ENCODE measurements at regions not wholly inside any gene's neighbourhood (a gene's known extent, or its start where the extent isn't known, plus 50 kb on each side); places are given as distances from the start of the nearest gene placed in this dataset.
A peak's percentile ranks its signal among the peaks of the same experiment; 100 is the strongest.

GRCh38 chr4:81946996-81947395, 426.8 kb downstream of the HNRNPD start:
- no peak for DNase-seq

DNA sequence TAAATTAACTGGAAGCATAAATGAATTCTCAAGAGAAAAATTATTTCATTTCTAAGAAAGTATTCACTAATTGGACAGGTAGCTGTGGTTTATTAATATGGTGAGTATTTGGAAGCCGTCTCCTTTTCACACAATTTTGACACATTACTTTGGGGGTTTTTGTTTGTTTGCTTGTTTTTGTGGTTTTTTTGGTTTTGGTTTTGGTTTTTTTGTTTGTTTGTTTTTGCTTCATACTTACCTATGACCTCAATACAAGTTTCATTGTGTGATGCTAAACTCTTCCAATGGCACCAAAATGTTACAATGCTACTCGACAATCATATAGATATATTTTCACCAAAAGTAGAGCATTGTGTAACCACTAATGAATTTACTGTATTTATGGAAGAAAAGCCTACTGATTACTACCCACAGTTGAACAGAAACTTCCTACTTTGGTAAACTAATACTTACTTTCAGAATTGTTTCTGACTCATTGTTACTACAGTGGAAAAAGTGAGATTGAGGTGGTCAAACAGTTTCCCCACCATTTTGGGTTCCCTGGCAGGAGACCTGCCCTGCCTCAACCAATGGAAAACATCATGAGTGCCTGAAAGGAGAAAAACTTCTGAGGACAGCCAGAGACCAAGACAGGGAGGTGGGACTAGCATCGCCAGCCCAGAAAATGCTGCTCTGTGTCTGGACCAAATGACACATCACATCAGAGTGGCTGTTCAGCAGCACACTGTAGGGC, 443.1 kb downstream of the HNRNPD start:
- no peak for DNase-seq

GRCh38 chr4:81923140-81923539, 450.7 kb downstream of the HNRNPD start:
- DNase-seq = no peak

- DNase-seq = no peak
These were observed 450.6 kb upstream of the RASGEF1B start for GRCh38 chr4:81922313-81922712.

- no peak for DNase-seq
These were observed 450.0 kb upstream of the RASGEF1B start for GRCh38 chr4:81921751-81922159.

GRCh38 chr4:81919810-81920209, 448.1 kb upstream of the RASGEF1B start:
- DNase-seq = no peak

DNA sequence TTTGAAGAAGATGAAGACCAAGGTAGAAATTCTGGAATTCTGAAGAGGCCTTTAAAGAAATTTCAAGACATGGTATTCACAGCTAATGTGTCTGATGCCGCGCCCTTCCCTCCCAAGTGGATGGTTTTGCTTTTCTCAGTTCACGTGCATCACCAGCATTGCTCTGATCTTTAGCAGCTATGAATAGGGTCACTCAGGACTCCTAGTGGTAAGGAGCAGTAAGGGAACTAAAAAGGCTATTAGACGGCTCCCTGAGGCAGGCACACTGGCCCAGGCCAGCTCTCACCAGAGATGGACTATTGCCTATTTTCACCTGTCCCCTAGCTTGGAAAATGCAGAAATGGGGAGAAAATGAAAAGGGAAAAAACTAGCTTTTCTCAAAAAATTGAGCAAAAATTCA, 447.5 kb upstream of the RASGEF1B start:
- no peak for DNase-seq

DNA sequence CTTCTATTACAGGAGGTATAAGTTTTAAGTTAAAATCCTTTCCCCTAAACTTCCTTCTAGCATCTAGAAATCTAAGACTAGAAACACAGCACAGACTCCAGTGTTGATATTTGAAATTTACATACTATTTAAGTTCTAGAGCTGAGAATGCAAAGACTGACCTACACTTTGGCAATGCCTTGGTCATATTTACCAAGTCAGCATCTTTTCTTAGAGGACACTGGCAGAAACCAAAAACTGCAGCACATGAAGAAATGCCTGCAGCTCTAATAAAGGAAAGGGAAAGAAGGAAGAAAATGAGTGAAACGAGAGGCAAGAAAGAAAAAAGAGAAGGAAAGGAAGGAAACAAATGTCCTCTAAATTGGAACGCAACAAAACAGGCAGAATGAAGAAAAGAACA, 443.7 kb upstream of the RASGEF1B start:
- DNase-seq = no peak

DNA sequence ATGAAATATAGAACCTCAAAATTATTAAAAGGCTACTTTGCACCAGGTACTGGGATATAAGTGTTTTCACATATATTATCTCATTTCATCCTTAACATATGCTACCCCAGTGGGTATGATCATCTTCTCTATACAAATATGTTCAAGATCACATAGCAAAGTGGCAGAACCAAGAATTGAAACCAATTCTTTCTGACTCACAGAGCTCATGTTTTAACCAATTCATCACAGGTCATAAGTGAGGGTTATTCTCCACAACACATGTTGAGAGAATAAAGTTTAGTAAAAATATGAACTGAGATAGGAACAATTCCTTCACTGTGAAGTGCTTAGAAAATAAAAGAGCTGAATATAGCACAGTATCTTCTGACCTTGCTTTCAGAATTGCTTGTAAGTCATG, 442.9 kb upstream of the RASGEF1B start:
- no peak for DNase-seq

DNA sequence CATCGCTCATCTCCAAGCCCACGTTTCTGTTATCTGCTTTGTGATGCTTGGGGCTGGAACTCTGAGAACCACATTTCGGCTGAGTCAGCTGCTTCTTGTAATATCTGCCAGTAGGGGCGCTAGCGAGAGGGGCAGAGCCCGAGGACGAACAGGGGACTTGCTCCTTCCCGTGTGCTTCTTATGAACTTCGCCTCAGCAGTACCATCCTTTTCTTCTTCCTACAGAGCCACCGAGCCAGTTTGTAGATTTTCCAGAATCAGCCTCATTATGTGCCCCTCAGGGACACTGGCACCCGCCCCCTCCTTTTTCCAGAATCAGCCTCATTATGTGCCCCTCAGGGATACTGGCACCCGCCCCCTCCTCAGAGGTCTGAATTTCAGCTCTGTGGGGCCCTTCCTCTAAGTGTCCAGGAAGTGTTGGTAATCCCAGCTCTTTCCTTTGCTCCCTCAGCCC, 441.7 kb upstream of the RASGEF1B start:
- DNase-seq = peak; percentile 55

- DNase-seq = no peak
These were observed 440.8 kb upstream of the RASGEF1B start for GRCh38 chr4:81912376-81913030.

DNA sequence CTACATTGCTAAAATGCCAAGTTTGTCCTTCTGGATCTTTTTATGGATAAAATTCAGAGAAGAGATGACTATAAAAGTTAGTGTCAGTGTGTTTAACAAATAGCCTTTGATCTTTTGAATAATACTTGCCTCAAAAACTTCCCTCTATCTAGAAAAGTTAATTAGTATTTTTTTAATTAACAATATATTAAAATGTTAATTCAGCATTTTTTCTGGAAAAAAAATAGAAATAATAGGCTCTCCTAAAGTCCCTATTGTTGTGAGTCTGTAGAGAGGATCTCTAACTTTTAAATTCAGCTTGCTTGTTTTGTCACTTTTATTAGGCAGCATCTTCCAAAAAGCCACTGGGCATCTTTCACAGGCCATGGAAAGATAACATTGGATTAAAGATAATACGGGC, 435.2 kb upstream of the RASGEF1B start:
- DNase-seq = no peak

DNA sequence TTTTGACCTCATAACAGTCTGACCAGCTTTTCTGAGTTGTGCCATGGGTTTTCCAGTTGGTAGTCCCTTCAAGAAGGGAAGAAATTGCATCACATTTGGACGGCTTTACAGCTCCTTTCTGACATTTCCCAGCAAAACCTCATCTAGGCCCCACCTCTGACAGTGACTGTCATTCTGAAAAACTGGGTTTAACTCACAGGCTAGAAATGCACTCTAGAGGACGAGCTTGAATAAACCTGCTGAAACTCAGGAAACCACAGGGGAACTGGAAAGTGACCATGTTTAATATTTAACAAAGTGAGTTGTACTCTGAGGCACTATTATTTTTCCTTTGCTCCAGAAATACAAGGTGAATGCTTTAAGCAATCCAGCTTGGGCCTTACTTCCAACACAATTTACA, 434.3 kb upstream of the RASGEF1B start:
- peak; percentile 38 for DNase-seq

- no peak for DNase-seq
These were observed 432.4 kb upstream of the RASGEF1B start for GRCh38 chr4:81904121-81904520.

DNA sequence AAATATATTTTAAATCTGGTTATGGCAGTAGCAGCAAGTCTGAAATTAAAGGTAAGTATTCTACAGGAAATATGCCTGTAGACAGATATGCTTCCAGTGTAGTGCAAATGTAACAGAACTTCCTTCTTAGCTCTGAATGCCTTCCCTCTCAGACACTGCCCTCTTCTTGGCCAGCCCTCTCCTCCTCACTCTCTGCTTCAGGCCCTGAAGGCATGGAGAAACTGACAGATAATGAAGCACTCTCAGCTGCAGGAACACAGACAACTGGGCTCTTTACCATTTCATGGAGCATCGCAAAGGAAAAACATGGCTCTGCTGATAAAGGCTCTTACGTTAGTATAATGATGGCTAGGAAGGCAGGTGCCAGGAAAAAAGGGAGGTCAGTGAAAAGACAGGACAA, 431.5 kb upstream of the RASGEF1B start:
- no peak for DNase-seq

GRCh38 chr4:81898862-81899504, 427.3 kb upstream of the RASGEF1B start:
- DNase-seq = no peak

DNA sequence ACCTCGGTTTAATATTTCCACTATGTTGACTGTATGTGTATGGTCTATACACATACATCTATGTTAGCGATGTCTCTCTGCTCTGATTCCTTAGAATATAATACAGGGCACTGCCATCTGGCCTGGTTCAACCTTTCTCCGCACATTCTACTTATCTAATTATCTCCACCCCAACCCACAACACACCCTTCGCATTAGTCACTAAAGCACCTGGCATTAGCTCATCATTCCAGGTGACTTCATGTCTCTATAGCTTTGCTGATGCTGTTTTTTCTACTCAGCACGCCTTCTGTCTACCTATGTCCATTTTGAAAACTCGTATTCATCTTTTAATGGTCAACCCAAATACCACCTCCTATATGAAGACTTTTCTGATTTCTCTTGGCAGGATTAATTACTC, 425.2 kb upstream of the RASGEF1B start:
- DNase-seq = no peak

DNA sequence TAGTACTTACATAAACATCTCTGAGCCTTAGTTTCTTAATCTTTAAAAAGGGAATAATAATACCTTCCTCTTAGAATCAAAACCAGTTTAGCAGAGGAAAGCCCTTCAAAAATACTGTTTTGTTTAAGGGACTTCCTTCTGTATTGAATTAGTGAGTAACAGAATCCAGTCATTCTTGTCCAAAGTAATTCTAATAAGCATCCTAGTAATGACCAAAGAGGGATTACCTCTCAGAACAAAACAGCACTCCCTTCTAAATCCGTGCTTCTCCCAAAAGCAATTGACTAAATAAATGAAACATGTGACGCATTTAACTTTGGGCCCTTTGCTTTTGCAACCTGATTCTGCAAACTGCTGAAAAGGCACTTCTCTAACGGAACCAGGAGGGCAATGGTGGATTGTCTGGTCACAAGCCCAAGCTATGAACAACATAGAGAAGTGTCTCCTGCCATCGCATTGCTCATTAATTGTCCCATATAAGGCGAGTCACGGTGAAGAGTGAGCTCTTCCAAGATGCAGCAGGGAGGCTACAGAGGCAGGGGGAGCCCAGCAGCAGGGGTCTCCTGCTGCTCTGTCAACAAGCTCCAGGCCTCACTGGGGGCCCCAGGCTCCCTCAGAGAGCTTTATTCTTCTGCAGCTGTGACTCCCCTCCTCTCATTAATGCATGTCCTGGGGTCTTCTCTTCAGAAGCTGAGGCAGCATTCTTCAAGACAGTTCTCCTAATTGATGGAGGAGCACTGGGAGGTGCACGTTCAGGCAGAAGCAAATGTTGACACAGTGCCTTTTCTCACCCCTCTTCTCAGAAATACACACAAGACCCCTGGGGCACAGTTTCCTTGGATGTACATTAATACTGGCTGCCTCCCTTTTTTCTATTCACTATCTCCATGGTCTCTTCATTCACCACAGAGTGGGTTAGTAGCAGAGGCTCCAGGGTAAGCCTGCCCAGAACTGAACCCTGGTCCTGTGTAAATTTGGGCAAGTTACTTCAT, 419.6 kb upstream of the RASGEF1B start:
- no peak for DNase-seq

DNA sequence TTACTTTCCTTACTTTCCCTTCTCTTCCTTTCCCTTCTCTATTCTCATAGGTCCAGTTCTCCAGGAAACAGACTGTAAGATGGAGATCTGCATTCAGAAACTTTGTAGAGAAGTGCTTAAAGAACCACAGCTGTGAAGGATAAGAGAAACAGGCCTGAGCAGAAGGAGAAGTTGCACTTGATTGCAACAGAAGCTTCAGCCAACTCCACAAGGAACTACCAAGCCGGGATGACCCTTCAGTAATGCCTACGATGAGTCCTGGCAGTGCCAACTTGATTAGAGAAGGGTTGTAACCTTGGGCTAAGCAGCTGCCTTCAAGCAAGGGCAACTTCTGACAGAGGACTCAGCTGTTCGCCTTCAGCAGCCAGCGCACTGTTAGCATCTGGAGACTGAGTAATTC, 413.3 kb upstream of the RASGEF1B start:
- DNase-seq = no peak

- DNase-seq = no peak
These were observed 412.1 kb upstream of the RASGEF1B start for GRCh38 chr4:81883530-81884450.

DNA sequence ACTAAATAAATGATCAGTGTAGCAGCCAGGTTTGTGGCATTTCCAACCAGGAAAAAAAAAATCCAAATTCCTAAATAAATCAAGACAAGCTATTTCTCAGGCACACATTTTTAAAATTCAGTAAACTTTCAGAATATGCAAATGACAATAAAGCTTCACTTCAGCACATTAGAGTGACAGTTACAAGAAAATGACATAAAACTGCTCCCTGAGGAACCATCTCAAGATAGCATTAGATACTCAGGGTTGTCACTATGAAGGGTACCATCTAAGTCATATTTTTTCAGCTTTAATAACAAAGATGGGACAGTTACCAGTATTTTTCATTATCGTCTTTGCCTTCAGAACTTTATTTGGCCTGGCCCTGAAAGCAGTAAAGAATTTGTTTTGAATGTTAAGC, 411.3 kb upstream of the RASGEF1B start:
- no peak for DNase-seq

All from left kidney (tissue), 1 donor.